ENCODE measurements at regions not wholly inside any gene's neighbourhood (a gene's known extent, or its start where the extent isn't known, plus 50 kb on each side); places are given as distances from the start of the nearest gene placed in this dataset.

DNA sequence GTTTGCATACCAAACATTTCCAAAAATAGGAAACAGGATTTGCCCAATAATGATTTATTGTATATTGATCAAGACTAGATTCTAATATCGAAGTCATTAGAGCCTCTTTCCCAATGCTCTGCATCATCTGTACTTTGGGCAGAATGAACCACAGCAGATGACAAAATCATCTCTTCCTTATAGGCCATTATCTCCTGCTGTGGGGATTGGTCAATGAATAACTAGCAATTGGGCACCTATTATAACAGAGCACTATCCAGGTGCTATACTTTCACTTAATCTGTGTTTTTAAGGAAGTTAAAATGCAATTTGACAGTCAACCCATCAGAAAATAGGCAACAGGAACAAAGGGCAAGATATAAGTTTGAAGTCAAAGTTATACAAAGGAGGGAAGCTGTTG, 290.3 kb downstream of the AHR start:
- no peaks in the 10 kb centered on the region for H3K36me3 ChIP-seq (ENCODE audit: low read depth, missing control alignments)
- no peaks in the 10 kb centered on the region for H3K27me3 ChIP-seq
- no peak for DNase-seq
- TF ChIP-seq POLR2A (IDR thresholded peaks at IDR 0.05) = no peak
- TF ChIP-seq, protein P1, sequence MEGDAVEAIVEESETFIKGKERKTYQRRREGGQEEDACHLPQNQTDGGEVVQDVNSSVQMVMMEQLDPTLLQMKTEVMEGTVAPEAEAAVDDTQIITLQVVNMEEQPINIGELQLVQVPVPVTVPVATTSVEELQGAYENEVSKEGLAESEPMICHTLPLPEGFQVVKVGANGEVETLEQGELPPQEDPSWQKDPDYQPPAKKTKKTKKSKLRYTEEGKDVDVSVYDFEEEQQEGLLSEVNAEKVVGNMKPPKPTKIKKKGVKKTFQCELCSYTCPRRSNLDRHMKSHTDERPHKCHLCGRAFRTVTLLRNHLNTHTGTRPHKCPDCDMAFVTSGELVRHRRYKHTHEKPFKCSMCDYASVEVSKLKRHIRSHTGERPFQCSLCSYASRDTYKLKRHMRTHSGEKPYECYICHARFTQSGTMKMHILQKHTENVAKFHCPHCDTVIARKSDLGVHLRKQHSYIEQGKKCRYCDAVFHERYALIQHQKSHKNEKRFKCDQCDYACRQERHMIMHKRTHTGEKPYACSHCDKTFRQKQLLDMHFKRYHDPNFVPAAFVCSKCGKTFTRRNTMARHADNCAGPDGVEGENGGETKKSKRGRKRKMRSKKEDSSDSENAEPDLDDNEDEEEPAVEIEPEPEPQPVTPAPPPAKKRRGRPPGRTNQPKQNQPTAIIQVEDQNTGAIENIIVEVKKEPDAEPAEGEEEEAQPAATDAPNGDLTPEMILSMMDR (IDR thresholded peaks at IDR 0.05) = no peak
- 91 to 93% methylated on average over 1 of the region's 1 CpG for WGBS, 2 donors
- H3K4me1 ChIP-seq = no peaks in the 10 kb centered on the region
- intact Hi-C loops (cut with DNase I; ENCODE audit: low total_unique reads) = no loop called here
- H3K9me3 ChIP-seq = no peaks in the 10 kb centered on the region
- no peak overlapping the region for H3K4me3 ChIP-seq
- no peak overlapping the region for H3K27ac ChIP-seq

DNA sequence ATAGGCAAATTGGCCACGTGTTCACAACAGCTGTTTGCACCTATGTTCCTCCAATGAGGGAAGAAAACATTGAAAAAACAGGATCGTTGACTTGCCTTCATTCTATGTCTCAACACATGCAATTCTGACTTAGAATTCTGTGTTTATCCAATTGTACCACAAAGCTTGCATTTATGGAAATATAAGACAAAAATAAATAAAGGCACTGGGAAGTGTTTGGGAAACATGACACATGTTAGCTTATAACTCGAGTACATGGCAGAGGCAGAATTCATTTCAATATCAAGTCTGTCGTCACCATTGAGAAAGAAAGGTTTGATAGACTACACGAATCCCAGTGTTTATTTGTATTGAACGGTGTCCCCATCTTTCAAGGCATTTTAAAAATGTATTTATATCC, 291.2 kb downstream of the AHR start:
- no peaks in the 10 kb centered on the region for H3K36me3 ChIP-seq (ENCODE audit: low read depth, missing control alignments)
- no peak overlapping the region for H3K27ac ChIP-seq
- no peaks in the 10 kb centered on the region for H3K9me3 ChIP-seq
- no peak for TF ChIP-seq POLR2A (IDR thresholded peaks at IDR 0.05)
- TF ChIP-seq, protein P1 (IDR thresholded peaks at IDR 0.05) = no peak
- DNase-seq = no peak
- H3K27me3 ChIP-seq = no peaks in the 10 kb centered on the region
- H3K4me1 ChIP-seq = no peaks in the 10 kb centered on the region
- intact Hi-C loops (cut with DNase I; ENCODE audit: low total_unique reads) = no loop called here
- H3K4me3 ChIP-seq = no peak overlapping the region
- 86 to 91% methylated on average over 6 of the region's 6 CpGs for WGBS, 2 donors

DNA sequence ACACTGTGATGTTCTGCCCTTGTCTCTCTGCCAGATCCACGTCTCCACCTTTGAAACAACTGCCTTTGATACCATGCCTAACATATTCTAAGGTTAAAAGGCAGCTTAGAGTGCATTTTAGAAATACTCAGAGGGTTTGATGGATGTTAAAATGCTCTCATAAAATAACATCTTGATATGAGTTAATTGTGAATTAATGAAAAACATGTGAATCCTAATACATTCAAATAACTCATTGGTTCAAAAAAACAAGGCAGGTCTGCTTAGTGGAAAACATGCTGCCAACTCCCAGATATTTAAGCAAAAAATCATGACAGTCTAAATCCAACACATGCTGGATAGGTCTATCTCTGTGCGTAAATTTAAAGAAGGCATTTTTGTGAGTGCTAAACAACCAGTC, 291.8 kb downstream of the AHR start:
- Histone ChIP-seq H3K36me3 (ENCODE audit: low read depth, missing control alignments) (no peaks in the 10 kb centered on the region), H3K4me3 (no peak overlapping the region), H3K27ac (no peak overlapping the region), H3K9me3 (no peaks in the 10 kb centered on the region), H3K4me1 (no peaks in the 10 kb centered on the region), H3K27me3 (no peaks in the 10 kb centered on the region)
- 81 to 88% methylated on average over 2 of the region's 2 CpGs for WGBS, 2 donors
- intact Hi-C loops (cut with DNase I; ENCODE audit: low total_unique reads) = no loop called here
- DNase-seq = no peak
- TF ChIP-seq, protein P1 (IDR thresholded peaks at IDR 0.05) = no peak
- TF ChIP-seq POLR2A (IDR thresholded peaks at IDR 0.05) = no peak

- no peak for DNase-seq
- WGBS, 2 donors = 55 to 60% methylated on average over 1 of the region's 1 CpG
- Histone ChIP-seq H3K27ac (no peak overlapping the region), H3K36me3 (ENCODE audit: low read depth, missing control alignments) (no peaks in the 10 kb centered on the region), H3K4me3 (no peak overlapping the region), H3K27me3 (no peaks in the 10 kb centered on the region), H3K9me3 (no peaks in the 10 kb centered on the region), H3K4me1 (no peaks in the 10 kb centered on the region)
- TF ChIP-seq, protein P1 (IDR thresholded peaks at IDR 0.05) = no peak
- intact Hi-C loops (cut with DNase I; ENCODE audit: low total_unique reads) = no loop called here
These were observed 295.5 kb downstream of the AHR start for GRCh38 chr7:17593819-17594419.

DNA sequence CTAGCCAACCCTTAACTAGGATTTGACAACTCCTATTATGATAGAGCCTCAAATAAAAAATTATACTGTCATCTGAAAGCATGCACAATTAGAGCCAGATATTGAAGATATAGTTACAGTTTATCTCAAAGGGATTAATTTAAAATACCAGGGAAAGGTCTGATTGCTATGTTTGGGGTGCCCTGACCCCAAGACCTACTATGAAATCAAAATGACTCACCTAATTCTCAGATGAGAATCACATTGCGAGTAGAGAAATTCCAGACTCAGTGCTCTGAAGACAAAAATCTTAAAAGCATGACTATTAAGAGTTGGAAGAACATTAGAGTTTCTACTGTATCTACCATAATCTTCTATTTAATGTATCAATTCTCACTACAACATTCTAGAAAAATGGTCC, 297.1 kb downstream of the AHR start:
- WGBS, 2 donors = 88 to 91% methylated on average over 1 of the region's 1 CpG
- DNase-seq = no peak
- no peak overlapping the region for H3K4me3 ChIP-seq
- no peaks in the 10 kb centered on the region for H3K4me1 ChIP-seq
- intact Hi-C loops (cut with DNase I; ENCODE audit: low total_unique reads) = no loop called here
- no peaks in the 10 kb centered on the region for H3K36me3 ChIP-seq (ENCODE audit: low read depth, missing control alignments)
- no peak for TF ChIP-seq POLR2A (IDR thresholded peaks at IDR 0.05)
- TF ChIP-seq, protein P1 (IDR thresholded peaks at IDR 0.05) = no peak
- no peaks in the 10 kb centered on the region for H3K9me3 ChIP-seq
- no peaks in the 10 kb centered on the region for H3K27me3 ChIP-seq
- H3K27ac ChIP-seq = no peak overlapping the region
